ENCODE measurements at regions not wholly inside any gene's neighbourhood (a gene's known extent, or its start where the extent isn't known, plus 50 kb on each side); places are given as distances from the start of the nearest gene placed in this dataset.

DNA sequence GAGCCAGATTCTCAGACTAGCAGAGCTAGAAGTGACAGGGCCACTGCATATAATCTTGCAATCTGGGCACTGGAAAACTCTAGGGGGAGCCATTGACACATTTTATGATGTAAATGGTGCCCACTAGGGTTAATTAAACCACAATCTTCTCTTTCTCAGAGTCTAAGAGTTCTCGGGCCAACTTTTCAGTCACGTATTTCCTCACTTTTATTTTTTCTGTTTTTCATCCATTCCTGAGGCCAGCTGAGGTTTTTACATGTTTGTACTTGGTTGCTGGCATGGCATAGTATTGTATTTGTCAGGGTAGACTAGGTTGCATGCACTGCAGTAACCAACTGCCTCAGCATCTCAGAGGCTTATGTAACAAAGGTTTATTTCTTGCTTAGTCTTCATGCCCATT lies 138.2 kb downstream of the ZNF326 start:
- TF ChIP-seq POLR2A (IDR thresholded peaks at IDR 0.05; ENCODE audit: low read depth, low read length) (no peak), POLR2AphosphoS5 (IDR thresholded peaks at IDR 0.05; ENCODE audit: low read depth, low read length) (no peak), PAX5 (IDR thresholded peaks at IDR 0.05; ENCODE audit: insufficient read depth, low read length, severe bottlenecking) (no peak), POU2F2 (IDR thresholded peaks at IDR 0.05; ENCODE audit: low read depth, low read length) (no peak), TAF1 (IDR thresholded peaks at IDR 0.05; ENCODE audit: low read depth, low read length) (no peak)
